HCT116 (cell line): ENCODE measurements at regions not wholly inside any gene's neighbourhood (a gene's known extent, or its start where the extent isn't known, plus 50 kb on each side); places are given as distances from the start of the nearest gene placed in this dataset.

Source experiments
- ATAC-seq: fragments of 200-7000 bp; cut with Tn5 transposase; 2 replicates; pipeline ENCODE4 v1.9.1; 2020; ENCODE audit warnings: mild to moderate bottlenecking, moderate library complexity
- BruUV-seq: library from RNA; stranded (reverse); fragments of 400-500 nt; replicated peaks from 2 replicates; lab custom pipeline; 2021; lab: Mats Ljungman, UMichigan
- CTCF ChIA-PET: fragments of 300-600 bp; sonication (Branson Sonifier 250); formaldehyde crosslinking; loops from one replicate; lab custom pipeline; 2021; ENCODE audit warnings: antibody characterized with exemption; lab: Charles Lee
- POLR2A ChIA-PET: fragments of 300-600, 350-600 bp; sonication (Branson Sonifier 250); formaldehyde crosslinking; loops from one replicate; lab custom pipeline; 2021; ENCODE audit warnings: antibody characterized with exemption; lab: Charles Lee
- RAD21 ChIA-PET, 2 experiments: fragments of 300-600 bp; sonication (Branson Sonifier 250); formaldehyde crosslinking; loops; one replicate each; lab custom pipeline; 2023; ENCODE audit warnings: low total read pairs in 2 of 2; ENCODE audit not compliant: uncharacterized antibody in 2 of 2, unreplicated experiment in 2 of 2, low non-redundant PET in 1 of 2; lab: Charles Lee
- DNase-seq: peaks from one replicate; pipeline ENCODE4 v3.0.0-alpha.2; 2010; ENCODE audit warnings: low read depth, low spot score
- H2AFZ ChIP-seq: fragments of 200-600 bp; shearing (Covaris generic), sonication (generic); 2 replicates; pipeline ENCODE4 v1.6.1; 2017; ENCODE audit warnings: low read depth, mixed run types, mixed read lengths, antibody characterized with exemption, low read length; ENCODE audit not compliant: poor library complexity, severe bottlenecking
- H3K27ac ChIP-seq: 2 replicates; pipeline ENCODE4 v1.5.1; 2012; ENCODE audit warnings: low read depth, low read length
- H3K27me3 ChIP-seq: fragments of 200-600 bp; sonication (generic); 2 replicates; pipeline ENCODE4 v1.6.1; 2016; ENCODE audit warnings: mixed run types, low read length, mixed read lengths; ENCODE audit not compliant: insufficient read depth
- H3K36me3 ChIP-seq, 2 experiments: fragments of 200-500 bp in 1 of 2; fragments of 200-600 bp in 1 of 2; sonication (Bioruptor generic) in 1 of 2; sonication (generic) in 1 of 2; 2 replicates each; pipeline versions ENCODE4 v1.5.1 to v1.6.1; 2014 to 2016; ENCODE audit warnings: low read length in 2 of 2, inconsistent platforms in 1 of 2, mixed read lengths in 1 of 2, mixed run types in 1 of 2; ENCODE audit not compliant: insufficient read depth in 2 of 2, control insufficient read depth in 1 of 2
- H3K4me1 ChIP-seq, 2 experiments: fragments of 200-600 bp in 1 of 2; sonication (generic) in 1 of 2; 2 replicates each; pipeline versions ENCODE4 v1.5.1 to v1.6.1; 2012 to 2017; ENCODE audit warnings: low read length in 2 of 2, inconsistent platforms in 1 of 2, mild to moderate bottlenecking in 1 of 2, mixed read lengths in 1 of 2, mixed run types in 1 of 2, moderate library complexity in 1 of 2; ENCODE audit not compliant: insufficient read depth in 2 of 2, control insufficient read depth in 1 of 2
- H3K4me2 ChIP-seq: fragments of 200-600 bp; sonication (generic); 2 replicates; pipeline ENCODE4 v1.6.1; 2017; ENCODE audit warnings: mixed run types, low read length, mixed read lengths
- H3K4me3 ChIP-seq, 2 experiments: fragments of 200-600 bp in 1 of 2; sonication (generic) in 1 of 2; replicated peaks in 1 of 2; 2 replicates each; pipeline ENCODE4 v1.5.1; 2011 to 2016; ENCODE audit warnings: low read length in 2 of 2, control low read depth in 1 of 2, low read depth in 1 of 2, mild to moderate bottlenecking in 1 of 2, mixed read lengths in 1 of 2, mixed run types in 1 of 2
- H3K79me2 ChIP-seq: fragments of 200-600 bp; sonication (generic); 2 replicates; pipeline ENCODE4 v1.6.1; 2017; ENCODE audit warnings: mild to moderate bottlenecking, mixed run types, low read length, moderate library complexity, mixed read lengths; ENCODE audit not compliant: insufficient read depth
- H3K9ac ChIP-seq: fragments of 200-600 bp; sonication (generic); 2 replicates; pipeline ENCODE4 v1.6.1; 2016; ENCODE audit warnings: low read length, mixed read lengths
- H3K9me2 ChIP-seq: fragments of 200-600 bp; sonication (generic), shearing (Covaris generic); 2 replicates; pipeline ENCODE4 v1.6.1; 2017; ENCODE audit warnings: mixed run types, mild to moderate bottlenecking, moderate library complexity; ENCODE audit not compliant: insufficient read depth
- H3K9me3 ChIP-seq, 2 experiments: fragments of 200-500 bp in 1 of 2; fragments of 200-600 bp in 1 of 2; sonication (Bioruptor generic) in 1 of 2; sonication (generic) in 1 of 2; 2 replicates each; pipeline ENCODE4 v1.6.1; 2014 to 2017; ENCODE audit warnings: low read length in 2 of 2, mixed read lengths in 2 of 2, inconsistent platforms in 1 of 2, low read depth in 1 of 2, mild to moderate bottlenecking in 1 of 2, mixed run types in 1 of 2, moderate library complexity in 1 of 2; ENCODE audit not compliant: control insufficient read depth in 1 of 2, insufficient read depth in 1 of 2
- H4K20me1 ChIP-seq: fragments of 200-600 bp; sonication (generic), shearing (Covaris generic); 2 replicates; pipeline ENCODE4 v1.6.1; 2017; ENCODE audit warnings: mixed run types, mild to moderate bottlenecking, moderate library complexity; ENCODE audit not compliant: insufficient read depth
- CTCF ChIP-seq, 3 experiments: fragments of 200-600 bp in 1 of 3; sonication (generic) in 1 of 3; IDR thresholded peaks in 2 of 3; conservative IDR thresholded peaks in 1 of 3; 2 replicates each; pipeline ENCODE4 v1.5.1; 2012 to 2017; ENCODE audit warnings: low read depth in 2 of 3, low read length in 2 of 3, antibody characterized with exemption in 1 of 3, borderline replicate concordance in 1 of 3, control low read depth in 1 of 3, mild to moderate bottlenecking in 1 of 3, mixed read lengths in 1 of 3, mixed run types in 1 of 3, moderate library complexity in 1 of 3; ENCODE audit not compliant: insufficient read depth in 1 of 3
- EGR1 ChIP-seq: IDR thresholded peaks from 2 replicates; pipeline ENCODE4 v1.6.1; 2012; ENCODE audit warnings: low read depth
- ELF1 ChIP-seq: IDR thresholded peaks from 2 replicates; pipeline ENCODE4 v1.6.1; 2012; ENCODE audit warnings: low read depth, borderline replicate concordance
- EZH2 ChIP-seq: fragments of 200-600 bp; sonication (generic); IDR thresholded peaks from 2 replicates; pipeline ENCODE4 v1.6.1; 2017; ENCODE audit warnings: antibody characterized with exemption, mixed run types
- EZH2phosphoT487 ChIP-seq: fragments of 200-600 bp; IDR thresholded peaks from 2 replicates; pipeline ENCODE4 v1.6.1; 2018; ENCODE audit warnings: antibody characterized with exemption, borderline replicate concordance
- FOSL1 ChIP-seq: IDR thresholded peaks from 2 replicates; pipeline ENCODE4 v1.6.1; 2012; ENCODE audit warnings: low read depth
- JUND ChIP-seq: IDR thresholded peaks from 2 replicates; pipeline ENCODE4 v1.6.1; 2012
- MAX ChIP-seq: IDR thresholded peaks from 2 replicates; pipeline ENCODE4 v1.6.1; 2012
- POLR2A ChIP-seq: IDR thresholded peaks from 2 replicates; pipeline ENCODE4 v1.7.0; 2011; ENCODE audit warnings: borderline replicate concordance; ENCODE audit not compliant: insufficient read depth, insufficient read length; ENCODE audit errors: extremely low read depth
- RAD21 ChIP-seq: IDR thresholded peaks from 2 replicates; pipeline ENCODE4 v1.6.1; 2012; ENCODE audit warnings: low read depth, mild to moderate bottlenecking
- SIN3A ChIP-seq: IDR thresholded peaks from 2 replicates; pipeline ENCODE4 v1.6.1; 2012; ENCODE audit warnings: low read depth
- YY1 ChIP-seq: IDR thresholded peaks from 2 replicates; pipeline ENCODE4 v1.6.1; 2011; ENCODE audit warnings: low read length, low read depth, moderate library complexity, mild to moderate bottlenecking; ENCODE audit not compliant: insufficient replicate concordance; ENCODE audit errors: extremely low read depth
- ZNF274 ChIP-seq: fragments of 200-500 bp; sonication (Bioruptor generic); IDR thresholded peaks from 2 replicates; pipeline ENCODE4 v1.6.1; 2014; ENCODE audit warnings: mild to moderate bottlenecking, low read depth, low read length, inconsistent platforms
- intact Hi-C: fragments of 100-400 bp; cut with micrococcal nuclease; formaldehyde crosslinking; loops from 2 replicates; pipeline ENCODE4 v1.10.0; 2022
- TF ChIP-seq, protein P1 (sequence below): IDR thresholded peaks from 2 replicates; pipeline ENCODE4 v1.6.1; 2011; ENCODE audit warnings: mild to moderate bottlenecking, low read length, moderate library complexity; ENCODE audit not compliant: insufficient replicate concordance; ENCODE audit errors: extremely low read depth

DNA sequence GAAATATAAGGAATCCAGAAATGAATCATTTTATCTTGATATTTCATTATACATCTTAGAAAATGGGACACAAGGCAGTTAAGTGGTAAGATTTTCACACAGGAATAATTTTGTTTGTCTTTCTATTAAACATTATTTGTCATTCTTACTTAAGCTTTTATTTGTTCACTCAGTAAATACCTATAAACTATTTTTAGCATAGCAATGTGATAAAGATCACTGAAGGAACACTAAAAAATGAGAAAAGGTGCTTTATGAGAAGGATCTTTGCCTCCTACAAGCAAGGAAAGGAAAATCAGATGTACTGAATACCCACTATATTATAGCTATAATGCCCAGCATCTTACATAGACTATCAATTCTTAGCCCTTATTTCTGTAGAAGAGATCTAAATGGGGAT, 176.2 kb upstream of the NYAP2 start:
- no peak for DNase-seq
- Histone ChIP-seq H2AFZ (no peak overlapping the region), H3K79me2 (no peaks in the 10 kb centered on the region), H3K9me2 (no peaks in the 10 kb centered on the region), H3K9me3 (no peaks in the 10 kb centered on the region), H3K36me3 (no peaks in the 10 kb centered on the region), H4K20me1 (no peaks in the 10 kb centered on the region)
- CTCF ChIA-PET, result interaction anchor here (0.7 kb wide), 1 partner anchor 442 kb away, joined by 4 read pairs; no protein-coding TSS in a partner anchor
- TF ChIP-seq EZH2phosphoT487, result no peak
- no peak for TF ChIP-seq CTCF (IDR thresholded peaks at IDR 0.05 in 2 of 3, conservative IDR thresholded peaks at IDR 0.05 in 1 of 3; ENCODE audit: borderline replicate concordance in 1 of 3, insufficient read depth in 1 of 3, low read depth in 2 of 3, low read length in 2 of 3)
- no peak for TF ChIP-seq ELF1
- no peak for TF ChIP-seq FOSL1
- no peak for TF ChIP-seq MAX
- TF ChIP-seq, all 23 proteins: peak for 0
- no peak for ATAC-seq
- intact Hi-C loops, result no loop called here
- H3K4me3 ChIP-seq, result no peak overlapping the region
- ChIA-PET RAD21 (no interaction called here), POLR2A (no interaction called here)
- H3K27ac ChIP-seq, result no peak overlapping the region
- no TSS peak for BruUV-seq
- H3K4me2 ChIP-seq, result no peak overlapping the region
- H3K9ac ChIP-seq, result no peak overlapping the region
- no peaks in the 10 kb centered on the region for H3K4me1 ChIP-seq
- no peaks in the 10 kb centered on the region for H3K27me3 ChIP-seq

DNA sequence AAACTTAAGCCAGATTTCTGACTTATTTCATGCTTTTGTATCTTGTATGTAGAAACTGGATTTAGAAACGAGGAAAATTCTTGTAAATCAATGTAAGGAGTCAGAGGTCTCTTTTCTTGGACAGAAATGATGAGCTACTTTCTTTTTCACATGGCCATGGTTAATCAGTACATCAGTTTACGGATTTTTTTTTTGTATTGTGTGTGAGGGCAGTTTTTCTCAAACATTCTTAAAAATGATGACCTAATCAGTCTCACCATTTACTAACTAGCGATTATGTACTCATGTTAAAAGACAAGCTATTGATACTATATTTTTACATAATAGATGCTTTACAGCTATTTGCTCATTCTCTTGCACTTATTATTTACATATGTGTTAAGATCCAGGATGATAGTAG, 165.2 kb upstream of the DOCK10 start:
- RAD21 ChIA-PET, result no interaction called here
- BruUV-seq, result no TSS peak
- intact Hi-C loops, result no loop called here
- no peak for TF ChIP-seq RAD21
- no peak for TF ChIP-seq ELF1
- no peak for TF ChIP-seq YY1
- no peak for TF ChIP-seq JUND
- no peak for TF ChIP-seq ZNF274
- no peak for TF ChIP-seq SIN3A
- TF ChIP-seq EGR1, result no peak
- TF ChIP-seq EZH2, result no peak
- TF ChIP-seq POLR2A, result no peak
- TF ChIP-seq, protein P1, sequence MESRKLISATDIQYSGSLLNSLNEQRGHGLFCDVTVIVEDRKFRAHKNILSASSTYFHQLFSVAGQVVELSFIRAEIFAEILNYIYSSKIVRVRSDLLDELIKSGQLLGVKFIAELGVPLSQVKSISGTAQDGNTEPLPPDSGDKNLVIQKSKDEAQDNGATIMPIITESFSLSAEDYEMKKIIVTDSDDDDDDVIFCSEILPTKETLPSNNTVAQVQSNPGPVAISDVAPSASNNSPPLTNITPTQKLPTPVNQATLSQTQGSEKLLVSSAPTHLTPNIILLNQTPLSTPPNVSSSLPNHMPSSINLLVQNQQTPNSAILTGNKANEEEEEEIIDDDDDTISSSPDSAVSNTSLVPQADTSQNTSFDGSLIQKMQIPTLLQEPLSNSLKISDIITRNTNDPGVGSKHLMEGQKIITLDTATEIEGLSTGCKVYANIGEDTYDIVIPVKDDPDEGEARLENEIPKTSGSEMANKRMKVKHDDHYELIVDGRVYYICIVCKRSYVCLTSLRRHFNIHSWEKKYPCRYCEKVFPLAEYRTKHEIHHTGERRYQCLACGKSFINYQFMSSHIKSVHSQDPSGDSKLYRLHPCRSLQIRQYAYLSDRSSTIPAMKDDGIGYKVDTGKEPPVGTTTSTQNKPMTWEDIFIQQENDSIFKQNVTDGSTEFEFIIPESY, result no peak
- TF ChIP-seq CTCF (IDR thresholded peaks at IDR 0.05 in 2 of 3, conservative IDR thresholded peaks at IDR 0.05 in 1 of 3; ENCODE audit: borderline replicate concordance in 1 of 3, insufficient read depth in 1 of 3, low read depth in 2 of 3, low read length in 2 of 3), result no peak

More for the DNA sequence above, 165.2 kb upstream of the DOCK10 start:
- Histone ChIP-seq H3K9ac (no peak overlapping the region), H4K20me1 (no peaks in the 10 kb centered on the region), H3K9me2 (no peaks in the 10 kb centered on the region; the same call in 1 of the 2 replicates), H3K4me3 (no peak overlapping the region), H3K79me2 (no peaks in the 10 kb centered on the region), H3K27me3 (no peaks in the 10 kb centered on the region), H2AFZ (no peak overlapping the region), H3K4me2 (no peak overlapping the region), H3K4me1 (no peaks in the 10 kb centered on the region), H3K36me3 (no peaks in the 10 kb centered on the region), H3K27ac (no peak overlapping the region), H3K9me3 (no peaks in the 10 kb centered on the region)
- ATAC-seq (no peak), DNase-seq (no peak)
- CTCF ChIA-PET, result no interaction called here
- POLR2A ChIA-PET, result no interaction called here
